ENCODE measurements at regions not wholly inside any gene's neighbourhood (a gene's known extent, or its start where the extent isn't known, plus 50 kb on each side); places are given as distances from the start of the nearest gene placed in this dataset.

DNA sequence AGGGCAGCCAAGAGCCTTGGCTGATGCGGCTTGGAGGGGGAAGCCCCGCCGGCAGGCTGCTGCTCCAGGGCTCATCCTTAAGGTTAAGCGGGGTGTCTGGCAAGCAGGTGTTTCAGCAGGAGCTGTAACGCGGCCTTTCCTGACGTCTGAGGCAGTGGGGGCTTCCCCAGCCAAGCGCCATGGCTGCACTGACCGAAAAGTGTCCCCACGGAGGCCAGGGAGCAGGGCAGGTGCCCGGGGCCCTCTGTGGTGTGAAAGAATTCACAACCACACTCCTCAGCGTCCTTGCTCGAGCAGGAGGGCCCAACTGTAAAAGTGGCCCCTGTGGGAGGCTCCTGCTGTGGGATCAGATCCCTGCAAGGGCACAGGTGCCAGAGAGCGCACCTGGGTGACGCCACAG is 79.2 kb downstream of the DHCR7 start:
- TF ChIP-seq, protein P1, sequence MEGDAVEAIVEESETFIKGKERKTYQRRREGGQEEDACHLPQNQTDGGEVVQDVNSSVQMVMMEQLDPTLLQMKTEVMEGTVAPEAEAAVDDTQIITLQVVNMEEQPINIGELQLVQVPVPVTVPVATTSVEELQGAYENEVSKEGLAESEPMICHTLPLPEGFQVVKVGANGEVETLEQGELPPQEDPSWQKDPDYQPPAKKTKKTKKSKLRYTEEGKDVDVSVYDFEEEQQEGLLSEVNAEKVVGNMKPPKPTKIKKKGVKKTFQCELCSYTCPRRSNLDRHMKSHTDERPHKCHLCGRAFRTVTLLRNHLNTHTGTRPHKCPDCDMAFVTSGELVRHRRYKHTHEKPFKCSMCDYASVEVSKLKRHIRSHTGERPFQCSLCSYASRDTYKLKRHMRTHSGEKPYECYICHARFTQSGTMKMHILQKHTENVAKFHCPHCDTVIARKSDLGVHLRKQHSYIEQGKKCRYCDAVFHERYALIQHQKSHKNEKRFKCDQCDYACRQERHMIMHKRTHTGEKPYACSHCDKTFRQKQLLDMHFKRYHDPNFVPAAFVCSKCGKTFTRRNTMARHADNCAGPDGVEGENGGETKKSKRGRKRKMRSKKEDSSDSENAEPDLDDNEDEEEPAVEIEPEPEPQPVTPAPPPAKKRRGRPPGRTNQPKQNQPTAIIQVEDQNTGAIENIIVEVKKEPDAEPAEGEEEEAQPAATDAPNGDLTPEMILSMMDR (conservative IDR thresholded peaks at IDR 0.05; ENCODE audit: low read depth in 2 of 2), result no peak
- TF ChIP-seq EZH2 (IDR thresholded peaks at IDR 0.05; ENCODE audit: low read depth, unreplicated experiment), result no peak
- TF ChIP-seq POLR2AphosphoS5 (IDR thresholded peaks at IDR 0.05; ENCODE audit: low read depth), result no peak
- TF ChIP-seq, protein P2, sequence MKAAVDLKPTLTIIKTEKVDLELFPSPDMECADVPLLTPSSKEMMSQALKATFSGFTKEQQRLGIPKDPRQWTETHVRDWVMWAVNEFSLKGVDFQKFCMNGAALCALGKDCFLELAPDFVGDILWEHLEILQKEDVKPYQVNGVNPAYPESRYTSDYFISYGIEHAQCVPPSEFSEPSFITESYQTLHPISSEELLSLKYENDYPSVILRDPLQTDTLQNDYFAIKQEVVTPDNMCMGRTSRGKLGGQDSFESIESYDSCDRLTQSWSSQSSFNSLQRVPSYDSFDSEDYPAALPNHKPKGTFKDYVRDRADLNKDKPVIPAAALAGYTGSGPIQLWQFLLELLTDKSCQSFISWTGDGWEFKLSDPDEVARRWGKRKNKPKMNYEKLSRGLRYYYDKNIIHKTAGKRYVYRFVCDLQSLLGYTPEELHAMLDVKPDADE (IDR thresholded peaks at IDR 0.05), result no peak
- TF ChIP-seq EZH2phosphoT487 (IDR thresholded peaks at IDR 0.05; ENCODE audit: unreplicated experiment), result no peak
- no peak for TF ChIP-seq ZNF331 (CRISPR knock-in tag; IDR thresholded peaks at IDR 0.05; ENCODE audit: low read depth)
- TF ChIP-seq, protein P3, sequence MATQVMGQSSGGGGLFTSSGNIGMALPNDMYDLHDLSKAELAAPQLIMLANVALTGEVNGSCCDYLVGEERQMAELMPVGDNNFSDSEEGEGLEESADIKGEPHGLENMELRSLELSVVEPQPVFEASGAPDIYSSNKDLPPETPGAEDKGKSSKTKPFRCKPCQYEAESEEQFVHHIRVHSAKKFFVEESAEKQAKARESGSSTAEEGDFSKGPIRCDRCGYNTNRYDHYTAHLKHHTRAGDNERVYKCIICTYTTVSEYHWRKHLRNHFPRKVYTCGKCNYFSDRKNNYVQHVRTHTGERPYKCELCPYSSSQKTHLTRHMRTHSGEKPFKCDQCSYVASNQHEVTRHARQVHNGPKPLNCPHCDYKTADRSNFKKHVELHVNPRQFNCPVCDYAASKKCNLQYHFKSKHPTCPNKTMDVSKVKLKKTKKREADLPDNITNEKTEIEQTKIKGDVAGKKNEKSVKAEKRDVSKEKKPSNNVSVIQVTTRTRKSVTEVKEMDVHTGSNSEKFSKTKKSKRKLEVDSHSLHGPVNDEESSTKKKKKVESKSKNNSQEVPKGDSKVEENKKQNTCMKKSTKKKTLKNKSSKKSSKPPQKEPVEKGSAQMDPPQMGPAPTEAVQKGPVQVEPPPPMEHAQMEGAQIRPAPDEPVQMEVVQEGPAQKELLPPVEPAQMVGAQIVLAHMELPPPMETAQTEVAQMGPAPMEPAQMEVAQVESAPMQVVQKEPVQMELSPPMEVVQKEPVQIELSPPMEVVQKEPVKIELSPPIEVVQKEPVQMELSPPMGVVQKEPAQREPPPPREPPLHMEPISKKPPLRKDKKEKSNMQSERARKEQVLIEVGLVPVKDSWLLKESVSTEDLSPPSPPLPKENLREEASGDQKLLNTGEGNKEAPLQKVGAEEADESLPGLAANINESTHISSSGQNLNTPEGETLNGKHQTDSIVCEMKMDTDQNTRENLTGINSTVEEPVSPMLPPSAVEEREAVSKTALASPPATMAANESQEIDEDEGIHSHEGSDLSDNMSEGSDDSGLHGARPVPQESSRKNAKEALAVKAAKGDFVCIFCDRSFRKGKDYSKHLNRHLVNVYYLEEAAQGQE (IDR thresholded peaks at IDR 0.05; ENCODE audit: unreplicated experiment), result no peak
- no peak for TF ChIP-seq JUNB (IDR thresholded peaks at IDR 0.05; ENCODE audit: unreplicated experiment)
- TF ChIP-seq CREB1 (CRISPR knock-in tag; IDR thresholded peaks at IDR 0.05; ENCODE audit: low read depth), result no peak
- no peak for TF ChIP-seq NANOG (IDR thresholded peaks at IDR 0.05; ENCODE audit: borderline replicate concordance)
- no peak for TF ChIP-seq ZNF114 (CRISPR knock-in tag; IDR thresholded peaks at IDR 0.05)
- no peak for TF ChIP-seq STAT1 (IDR thresholded peaks at IDR 0.05; ENCODE audit: unreplicated experiment)
- TF ChIP-seq, protein P4, sequence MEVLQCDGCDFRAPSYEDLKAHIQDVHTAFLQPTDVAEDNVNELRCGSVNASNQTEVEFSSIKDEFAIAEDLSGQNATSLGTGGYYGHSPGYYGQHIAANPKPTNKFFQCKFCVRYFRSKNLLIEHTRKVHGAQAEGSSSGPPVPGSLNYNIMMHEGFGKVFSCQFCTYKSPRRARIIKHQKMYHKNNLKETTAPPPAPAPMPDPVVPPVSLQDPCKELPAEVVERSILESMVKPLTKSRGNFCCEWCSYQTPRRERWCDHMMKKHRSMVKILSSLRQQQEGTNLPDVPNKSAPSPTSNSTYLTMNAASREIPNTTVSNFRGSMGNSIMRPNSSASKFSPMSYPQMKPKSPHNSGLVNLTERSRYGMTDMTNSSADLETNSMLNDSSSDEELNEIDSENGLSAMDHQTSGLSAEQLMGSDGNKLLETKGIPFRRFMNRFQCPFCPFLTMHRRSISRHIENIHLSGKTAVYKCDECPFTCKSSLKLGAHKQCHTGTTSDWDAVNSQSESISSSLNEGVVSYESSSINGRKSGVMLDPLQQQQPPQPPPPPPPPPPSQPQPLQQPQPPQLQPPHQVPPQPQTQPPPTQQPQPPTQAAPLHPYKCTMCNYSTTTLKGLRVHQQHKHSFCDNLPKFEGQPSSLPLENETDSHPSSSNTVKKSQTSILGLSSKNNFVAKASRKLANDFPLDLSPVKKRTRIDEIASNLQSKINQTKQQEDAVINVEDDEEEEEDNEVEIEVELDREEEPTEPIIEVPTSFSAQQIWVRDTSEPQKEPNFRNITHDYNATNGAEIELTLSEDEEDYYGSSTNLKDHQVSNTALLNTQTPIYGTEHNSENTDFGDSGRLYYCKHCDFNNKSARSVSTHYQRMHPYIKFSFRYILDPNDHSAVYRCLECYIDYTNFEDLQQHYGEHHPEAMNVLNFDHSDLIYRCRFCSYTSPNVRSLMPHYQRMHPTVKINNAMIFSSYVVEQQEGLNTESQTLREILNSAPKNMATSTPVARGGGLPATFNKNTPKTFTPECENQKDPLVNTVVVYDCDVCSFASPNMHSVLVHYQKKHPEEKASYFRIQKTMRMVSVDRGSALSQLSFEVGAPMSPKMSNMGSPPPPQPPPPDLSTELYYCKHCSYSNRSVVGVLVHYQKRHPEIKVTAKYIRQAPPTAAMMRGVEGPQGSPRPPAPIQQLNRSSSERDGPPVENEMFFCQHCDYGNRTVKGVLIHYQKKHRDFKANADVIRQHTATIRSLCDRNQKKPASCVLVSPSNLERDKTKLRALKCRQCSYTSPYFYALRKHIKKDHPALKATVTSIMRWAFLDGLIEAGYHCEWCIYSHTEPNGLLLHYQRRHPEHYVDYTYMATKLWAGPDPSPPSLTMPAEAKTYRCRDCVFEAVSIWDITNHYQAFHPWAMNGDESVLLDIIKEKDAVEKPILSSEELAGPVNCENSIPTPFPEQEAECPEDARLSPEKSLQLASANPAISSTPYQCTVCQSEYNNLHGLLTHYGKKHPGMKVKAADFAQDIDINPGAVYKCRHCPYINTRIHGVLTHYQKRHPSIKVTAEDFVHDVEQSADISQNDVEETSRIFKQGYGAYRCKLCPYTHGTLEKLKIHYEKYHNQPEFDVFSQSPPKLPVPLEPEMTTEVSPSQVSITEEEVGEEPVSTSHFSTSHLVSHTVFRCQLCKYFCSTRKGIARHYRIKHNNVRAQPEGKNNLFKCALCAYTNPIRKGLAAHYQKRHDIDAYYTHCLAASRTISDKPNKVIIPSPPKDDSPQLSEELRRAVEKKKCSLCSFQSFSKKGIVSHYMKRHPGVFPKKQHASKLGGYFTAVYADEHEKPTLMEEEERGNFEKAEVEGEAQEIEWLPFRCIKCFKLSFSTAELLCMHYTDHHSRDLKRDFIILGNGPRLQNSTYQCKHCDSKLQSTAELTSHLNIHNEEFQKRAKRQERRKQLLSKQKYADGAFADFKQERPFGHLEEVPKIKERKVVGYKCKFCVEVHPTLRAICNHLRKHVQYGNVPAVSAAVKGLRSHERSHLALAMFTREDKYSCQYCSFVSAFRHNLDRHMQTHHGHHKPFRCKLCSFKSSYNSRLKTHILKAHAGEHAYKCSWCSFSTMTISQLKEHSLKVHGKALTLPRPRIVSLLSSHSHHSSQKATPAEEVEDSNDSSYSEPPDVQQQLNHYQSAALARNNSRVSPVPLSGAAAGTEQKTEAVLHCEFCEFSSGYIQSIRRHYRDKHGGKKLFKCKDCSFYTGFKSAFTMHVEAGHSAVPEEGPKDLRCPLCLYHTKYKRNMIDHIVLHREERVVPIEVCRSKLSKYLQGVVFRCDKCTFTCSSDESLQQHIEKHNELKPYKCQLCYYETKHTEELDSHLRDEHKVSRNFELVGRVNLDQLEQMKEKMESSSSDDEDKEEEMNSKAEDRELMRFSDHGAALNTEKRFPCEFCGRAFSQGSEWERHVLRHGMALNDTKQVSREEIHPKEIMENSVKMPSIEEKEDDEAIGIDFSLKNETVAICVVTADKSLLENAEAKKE (CRISPR knock-in tag; IDR thresholded peaks at IDR 0.05), result no peak

All from GM23338 (cell line).